ENCODE measurements at regions not wholly inside any gene's neighbourhood (a gene's known extent, or its start where the extent isn't known, plus 50 kb on each side); places are given as distances from the start of the nearest gene placed in this dataset.

- H3K9ac ChIP-seq (ENCODE audit: low read depth, low read length): no peak overlapping the region
- no peak overlapping the region for H2AK5ac ChIP-seq (ENCODE audit: low read depth, low read length)
- H3K27ac ChIP-seq (ENCODE audit: insufficient read depth, low read length): no peak overlapping the region
- H3K27me3 ChIP-seq (ENCODE audit: control insufficient read depth, insufficient read depth, low read length): peaks cover 29% of the 10 kb centered on the region
- no peak overlapping the region for H3K4me3 ChIP-seq (ENCODE audit: insufficient read depth, low read depth, low read length)
- no peaks in the 10 kb centered on the region for H4K20me1 ChIP-seq (ENCODE audit: insufficient read depth, low read length)
- WGBS, 2 experiments (ENCODE audit: extremely low coverage in 2 of 2, insufficient read length in 1 of 2): 83% methylated on average over 1 of the region's 5 CpGs; no CpG with 5 or more reads in 1 of the 2 experiments
- ChIA-PET CTCF (interaction anchor here (0.7 kb wide), 1 partner anchor 9 kb away, joined by 3 read pairs; no protein-coding TSS in a partner anchor), POLR2A (ENCODE audit: unreplicated experiment) (no interaction called here)
- ATAC-seq (ENCODE audit: low read depth) (no peak), DNase-seq (no peak)
- H3K9me1 ChIP-seq (ENCODE audit: insufficient read depth, low read length): peaks cover 7% of the 10 kb centered on the region; the same call in 1 of the 2 replicates
- H3K4me1 ChIP-seq (ENCODE audit: control insufficient read depth, insufficient read depth, low read length): no peaks in the 10 kb centered on the region; the same call in 1 of the 2 replicates
- no peak overlapping the region for H2BK15ac ChIP-seq (ENCODE audit: low read depth, low read length)
- H3K18ac ChIP-seq (ENCODE audit: low read depth, low read length): no peak overlapping the region
- no peak overlapping the region for H3K14ac ChIP-seq (replicated peaks; ENCODE audit: low read depth, low read length)
- no peak overlapping the region for H3K4me2 ChIP-seq (ENCODE audit: low read depth, low read length)
- no peak overlapping the region for H2BK5ac ChIP-seq (ENCODE audit: low read depth, low read length, poor library complexity, severe bottlenecking)
- H3K79me1 ChIP-seq (ENCODE audit: low read depth in 1 of 2, low read length in 2 of 2): no peaks in the 10 kb centered on the region
- H3K23ac ChIP-seq (ENCODE audit: low read depth, low read length): no peak overlapping the region
- H3K56ac ChIP-seq (ENCODE audit: extremely low read depth, insufficient read depth, low read length): no peak overlapping the region
- H2BK120ac ChIP-seq (ENCODE audit: low read depth, low read length): no peak overlapping the region
- no peak overlapping the region for H4K91ac ChIP-seq (ENCODE audit: insufficient read depth, low read depth, low read length)
- H3K4ac ChIP-seq (ENCODE audit: low read depth, low read length): no peak overlapping the region
- H2AFZ ChIP-seq (replicated peaks; ENCODE audit: low read length, poor library complexity): no peak overlapping the region
- dilution Hi-C loops (cut with HindIII; ENCODE audit: low sequenced_read_pairs, unreplicated experiment) (no loop called here), in situ Hi-C loops (cut with MboI; ENCODE audit: low sequenced_read_pairs) (no loop called here), intact Hi-C loops (cut with micrococcal nuclease) (no loop called here)
- no peak overlapping the region for H4K5ac ChIP-seq (ENCODE audit: low read depth, low read length)
- no peak overlapping the region for H4K8ac ChIP-seq (ENCODE audit: low read depth in 2 of 2, low read length in 2 of 2)
- TF ChIP-seq POLR2A (IDR thresholded peaks at IDR 0.05; ENCODE audit: low read depth, low read length) (no peak), USF2 (IDR thresholded peaks at IDR 0.05; ENCODE audit: low read depth, low read length) (no peak), BHLHE40 (IDR thresholded peaks at IDR 0.05; ENCODE audit: low read depth, low read length) (no peak), RFX5 (IDR thresholded peaks at IDR 0.05; ENCODE audit: low read depth, low read length) (no peak), CEBPB (IDR thresholded peaks at IDR 0.05; ENCODE audit: low read depth, low read length) (no peak), ELK1 (IDR thresholded peaks at IDR 0.05; ENCODE audit: borderline replicate concordance, low read depth, low read length) (no peak), SMC3 (IDR thresholded peaks at IDR 0.05; ENCODE audit: low read depth, low read length) (no peak)
- H2BK20ac ChIP-seq (ENCODE audit: low read depth, low read length): no peak overlapping the region
- BruUV-seq (replicated peaks): no TSS peak
- H3K9me3 ChIP-seq (ENCODE audit: control insufficient read depth, insufficient read depth, low read length): 0 out of 2 replicates have a peak, but pooled peaks cover 2% of the 10 kb centered on the region
- H2AK9ac ChIP-seq (replicated peaks; ENCODE audit: low read depth, low read length, poor library complexity): no peak overlapping the region
- H3K36me3 ChIP-seq (ENCODE audit: control insufficient read depth, insufficient read depth, low read length): no peaks in the 10 kb centered on the region
Observed at GRCh38 chr13:50677258-50677657, 166.2 kb downstream of the DLEU7 start.
